OCI-M2 (cell line): ENCODE measurements at regions not wholly inside any gene's neighbourhood (a gene's known extent, or its start where the extent isn't known, plus 50 kb on each side); places are given as distances from the start of the nearest gene placed in this dataset.
"Not testable (repeated sequence)": the region's sequence is repeated elsewhere in the genome, so short reads cannot be mapped to it uniquely, and the experiment has no call there.

Experiments
- DNase-seq: peaks from one replicate; lab custom pipeline; 2025; ENCODE audit not compliant: unreplicated experiment; lab: John Stamatoyannopoulos, UW

DNA sequence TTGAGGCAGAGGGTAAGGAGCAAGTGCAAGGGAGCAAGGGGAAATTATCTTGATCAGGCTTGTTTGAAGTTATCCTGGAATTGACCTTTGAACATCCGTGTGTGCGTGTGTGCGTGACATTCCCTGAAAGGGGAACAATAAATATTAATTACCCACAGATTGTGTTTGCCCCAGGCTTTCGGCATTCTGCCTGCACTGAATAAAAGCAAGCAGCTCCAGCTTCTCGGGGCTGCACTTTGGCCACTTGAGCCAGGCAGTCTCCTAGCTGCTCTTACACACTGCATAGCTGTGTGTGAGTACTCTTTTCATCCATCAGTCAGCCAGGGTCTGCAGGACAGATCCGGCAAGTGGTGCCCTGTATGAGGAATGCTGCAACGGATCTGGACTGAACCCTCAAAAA is 107.7 kb upstream of the BTN3A2 start:
- no peak for DNase-seq

DNA sequence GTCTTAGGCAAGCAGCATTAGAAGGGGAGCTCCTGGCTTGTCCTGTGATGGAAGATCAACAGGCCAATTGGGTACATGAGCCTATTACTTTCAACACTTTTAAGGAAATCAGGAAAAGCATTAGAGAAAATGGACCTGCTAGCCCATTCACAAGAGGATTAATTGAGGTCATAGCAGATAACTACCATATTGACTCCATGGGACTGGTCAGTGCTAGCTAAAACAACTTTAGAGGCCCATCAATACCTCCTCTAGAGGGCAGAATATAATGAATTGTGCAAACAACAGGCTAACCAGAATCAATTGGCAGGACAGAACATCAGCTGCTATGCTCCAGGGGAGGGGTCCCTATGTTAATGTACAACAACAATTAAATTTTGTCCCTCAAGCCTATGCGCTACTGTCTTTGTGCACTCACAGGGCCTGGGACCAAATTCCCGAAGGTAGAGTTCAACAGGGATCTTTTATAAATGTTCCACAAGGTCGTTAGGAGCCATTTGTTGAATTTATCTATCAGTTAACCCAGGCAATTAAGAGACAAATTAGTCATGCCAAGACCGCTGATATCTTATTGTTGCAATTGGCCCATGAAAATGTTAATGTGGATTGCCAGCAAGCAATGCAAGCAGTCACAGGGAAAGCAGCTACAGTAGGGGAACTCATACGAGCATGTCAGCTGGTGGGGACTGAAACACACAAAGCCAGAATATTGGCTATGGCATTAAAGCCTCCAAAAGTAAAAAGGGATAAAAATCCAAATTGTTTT is 106.6 kb upstream of the BTN3A2 start:
- no peak for DNase-seq

GRCh38 chr6:26260110-26260637 is 104.8 kb upstream of the BTN3A2 start:
- no peak for DNase-seq

DNA sequence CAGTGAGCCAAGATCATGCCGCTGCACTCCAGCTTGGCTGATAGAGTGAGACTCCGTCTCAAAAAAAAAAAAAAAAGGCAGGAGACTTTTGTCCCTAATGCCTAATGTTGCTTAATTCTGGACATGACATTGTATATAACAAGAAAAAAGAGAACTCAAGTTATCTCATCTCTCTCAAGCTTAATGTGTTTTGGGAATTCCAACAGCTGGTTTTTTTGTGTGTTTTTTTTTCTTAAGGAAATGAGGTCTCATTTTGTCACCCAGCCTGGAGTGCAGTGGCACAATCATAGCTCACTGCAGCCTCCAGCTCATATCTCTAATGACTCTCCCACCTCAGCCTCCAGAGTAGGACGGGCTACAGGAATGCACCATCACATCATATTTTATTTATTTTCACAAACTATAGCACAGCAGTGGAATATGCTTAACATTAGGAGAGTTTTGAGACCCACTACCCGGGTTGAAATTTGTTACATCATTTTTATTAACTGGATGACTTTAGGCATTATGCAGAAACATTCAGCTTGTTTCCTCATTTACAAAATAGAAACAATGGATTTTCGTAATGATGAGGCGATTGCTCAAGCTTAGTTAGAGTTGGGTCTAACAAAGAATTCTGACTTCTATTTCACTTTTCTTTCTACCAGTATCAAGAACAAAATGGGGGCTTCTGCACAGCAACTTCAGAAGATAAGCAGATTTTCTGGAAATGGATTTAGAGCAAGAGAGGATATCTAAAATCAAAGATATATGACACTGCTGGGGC is 104.1 kb upstream of the BTN3A2 start:
- no peak for DNase-seq

DNA sequence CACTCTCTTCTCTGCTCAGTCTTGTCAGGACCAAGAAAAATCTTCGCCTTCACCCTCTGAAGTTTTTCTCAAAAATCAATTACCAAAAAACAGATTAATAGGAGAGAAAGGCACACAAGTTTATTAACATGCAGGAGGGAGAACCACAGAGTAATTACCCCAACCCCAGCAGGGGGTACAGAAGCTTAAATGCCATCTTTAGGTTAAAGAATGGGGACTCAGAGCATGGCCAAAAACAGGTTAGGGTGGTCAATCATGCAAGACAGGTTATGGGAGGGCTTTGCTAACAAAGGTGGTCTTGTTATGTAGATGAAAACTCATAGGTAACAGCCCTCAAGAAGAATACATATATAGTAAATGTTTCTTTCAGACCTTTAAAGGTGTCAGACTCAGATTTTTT is 100.5 kb upstream of the BTN3A2 start:
- DNase-seq = no peak

DNA sequence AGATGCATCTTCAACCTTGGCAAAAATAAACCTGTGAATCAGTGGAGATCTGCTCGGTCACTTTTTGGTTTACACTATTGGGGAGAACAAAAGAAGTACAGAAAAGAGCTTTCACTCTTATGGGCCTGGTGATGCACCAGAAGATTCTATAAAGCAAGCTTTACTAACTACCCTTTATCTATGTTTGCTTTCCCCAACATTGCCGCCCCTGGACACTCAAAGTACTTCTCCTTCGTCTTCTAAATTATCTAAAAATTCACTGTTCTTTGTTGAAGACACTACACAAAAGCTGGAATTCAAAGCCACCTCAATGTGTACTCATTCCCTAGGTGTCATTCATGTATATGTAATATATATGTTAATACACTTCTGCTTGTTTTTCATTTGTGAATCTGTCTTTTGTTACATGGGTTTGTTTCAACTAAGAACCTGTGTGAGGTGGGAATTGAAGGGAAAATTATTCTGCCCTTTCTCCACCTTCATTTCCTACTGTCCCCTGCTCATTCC is 97.9 kb upstream of the BTN3A2 start:
- no peak for DNase-seq

DNA sequence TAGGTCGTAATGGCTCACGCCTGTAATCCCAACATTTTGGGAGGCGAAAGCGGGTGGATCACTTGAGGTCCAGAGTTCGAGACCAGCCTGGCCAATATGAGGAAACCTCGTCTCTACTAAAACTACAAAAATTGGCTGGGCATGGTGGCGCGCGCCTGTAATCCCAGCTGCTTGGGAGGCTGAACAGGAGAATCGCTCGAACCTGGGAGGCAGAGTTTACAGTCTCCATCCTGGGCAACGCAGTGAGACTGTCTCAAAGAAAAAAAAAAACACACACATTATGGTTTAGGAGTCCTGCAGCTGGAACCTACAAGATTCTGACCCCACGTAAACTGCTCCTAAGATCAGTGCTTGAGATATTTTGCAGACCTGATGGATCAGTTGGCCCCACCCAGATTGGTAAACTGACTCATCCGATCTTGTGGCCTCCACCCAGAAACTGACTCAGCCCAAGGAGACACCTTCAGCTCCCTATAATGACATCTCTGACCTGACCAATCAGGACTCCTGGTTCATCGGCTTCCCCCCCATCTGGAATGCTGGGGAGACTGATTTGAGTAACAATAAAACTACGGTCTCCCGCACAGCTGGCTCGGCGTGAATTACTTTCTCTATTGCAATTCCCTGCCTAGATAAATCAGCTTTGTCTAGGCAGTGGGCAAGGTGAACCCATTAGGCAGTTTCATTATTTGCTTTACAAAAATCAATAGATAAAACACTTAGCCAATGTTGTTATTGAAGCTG is 96.2 kb upstream of the BTN3A2 start:
- no peak for DNase-seq

GRCh38 chr6:26269531-26270485 is 95.2 kb upstream of the BTN3A2 start:
- DNase-seq = no peak

DNA sequence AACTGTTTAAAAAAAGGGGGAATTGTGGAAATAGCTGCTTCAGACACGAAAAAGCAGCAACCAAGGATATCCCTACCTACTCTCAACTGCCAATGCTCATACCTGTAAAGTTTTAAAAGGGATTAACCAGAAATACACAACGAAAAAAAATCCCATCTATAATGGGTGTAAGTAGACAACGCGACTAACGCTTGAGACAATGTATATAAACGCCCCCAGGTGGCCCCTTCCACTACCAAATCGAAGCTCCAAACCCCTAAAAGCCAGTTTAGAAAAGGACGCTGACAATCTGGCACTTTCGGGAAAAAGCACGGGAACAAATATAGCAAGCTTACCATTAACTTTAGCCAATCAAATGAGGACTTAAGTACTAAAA is 94.5 kb upstream of the BTN3A2 start:
- DNase-seq = no peak

- peak; percentile 79 for DNase-seq
These were observed 93.9 kb upstream of the BTN3A2 start for GRCh38 chr6:26270903-26271667.

- DNase-seq = no peak
These were observed 93.4 kb upstream of the BTN3A2 start for GRCh38 chr6:26271668-26272024.

- no peak for DNase-seq
These were observed 92.8 kb upstream of the BTN3A2 start for GRCh38 chr6:26272171-26272637.

DNA sequence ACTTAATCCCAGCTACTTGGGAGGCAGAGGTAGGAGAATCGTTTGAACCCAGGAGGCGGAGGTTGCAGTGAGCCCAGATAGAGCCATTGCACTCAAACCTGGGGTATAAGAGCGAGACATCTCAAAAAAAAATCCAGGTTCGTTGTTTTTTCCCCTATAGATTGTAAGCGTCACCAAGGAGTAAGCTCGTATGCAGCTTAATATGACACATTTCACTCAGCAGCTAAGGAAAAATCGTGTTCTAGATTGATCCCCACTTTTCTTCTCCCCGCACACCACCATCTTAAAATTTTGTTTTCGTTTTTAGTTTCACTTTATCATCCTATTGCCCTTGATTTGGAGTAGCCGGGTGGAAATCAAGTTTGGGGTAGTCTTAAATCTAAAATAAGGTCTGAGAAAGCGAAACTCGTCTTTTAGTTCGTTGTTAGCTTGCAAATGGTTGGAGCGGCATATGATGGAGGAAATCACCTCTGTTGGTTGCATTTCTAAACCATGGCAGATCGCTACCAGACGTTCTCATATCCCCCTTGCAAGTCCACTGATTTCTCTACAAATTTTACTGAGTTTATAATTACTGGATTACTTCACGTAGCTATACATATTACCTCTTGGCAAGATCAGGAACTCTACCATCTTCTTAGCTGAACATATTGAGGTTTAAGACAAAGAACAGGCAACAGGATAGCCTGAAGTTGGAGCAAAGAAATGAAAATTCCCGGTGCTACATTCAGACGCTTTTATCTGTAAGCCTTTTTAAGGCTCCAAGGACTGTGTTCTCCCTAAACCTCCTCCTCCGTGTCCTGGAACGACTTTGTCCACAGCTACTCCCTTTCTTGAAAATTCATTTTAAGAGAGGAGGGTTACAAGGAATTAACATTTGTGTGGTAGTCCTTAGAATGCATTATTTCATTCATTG is 91.1 kb upstream of the BTN3A2 start:
- no peak for DNase-seq

GRCh38 chr6:26275663-26276062 is 89.3 kb upstream of the BTN3A2 start:
- DNase-seq = no peak

DNA sequence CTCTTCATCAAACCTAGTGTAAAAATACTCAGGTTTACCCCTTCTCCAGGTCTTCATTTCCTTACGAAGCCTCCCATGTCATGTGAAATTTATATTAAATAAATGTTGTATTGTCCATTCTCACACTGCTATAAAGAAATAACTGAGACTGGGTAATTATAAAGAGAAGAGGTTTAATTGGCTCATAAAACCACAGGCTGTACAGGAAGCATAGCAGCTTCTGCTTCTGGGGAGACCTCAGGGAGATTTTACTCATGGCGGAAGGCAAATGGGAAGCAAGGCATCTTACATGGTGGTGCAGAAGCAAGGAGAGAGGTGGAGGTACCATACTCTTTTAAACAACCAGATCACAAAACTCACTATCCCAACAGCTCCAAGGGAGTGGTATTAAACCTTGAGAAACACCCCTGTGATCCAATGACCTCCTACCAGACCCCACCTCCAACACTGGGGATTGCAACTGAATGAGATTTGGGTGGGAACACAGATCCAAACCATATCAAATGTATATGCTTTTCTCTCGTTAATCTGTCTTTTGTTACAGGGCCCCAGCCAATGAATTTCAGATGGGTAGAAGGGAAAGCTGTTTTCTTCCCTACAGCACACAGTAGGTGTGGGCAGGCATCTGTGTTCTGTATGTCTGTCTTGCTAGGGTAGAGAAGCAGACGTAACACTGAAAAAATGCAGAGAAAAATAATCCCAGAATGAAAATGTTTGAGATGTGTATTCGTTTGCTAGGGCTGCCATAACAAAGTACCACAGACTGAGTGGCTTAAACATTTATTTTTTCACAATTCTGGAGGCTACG is 88.0 kb upstream of the BTN3A2 start:
- no peak for DNase-seq

GRCh38 chr6:26278536-26278935 is 86.5 kb upstream of the BTN3A2 start:
- DNase-seq = no peak

GRCh38 chr6:26279371-26279770 is 85.6 kb upstream of the BTN3A2 start:
- not testable (repeated sequence) for DNase-seq

DNA sequence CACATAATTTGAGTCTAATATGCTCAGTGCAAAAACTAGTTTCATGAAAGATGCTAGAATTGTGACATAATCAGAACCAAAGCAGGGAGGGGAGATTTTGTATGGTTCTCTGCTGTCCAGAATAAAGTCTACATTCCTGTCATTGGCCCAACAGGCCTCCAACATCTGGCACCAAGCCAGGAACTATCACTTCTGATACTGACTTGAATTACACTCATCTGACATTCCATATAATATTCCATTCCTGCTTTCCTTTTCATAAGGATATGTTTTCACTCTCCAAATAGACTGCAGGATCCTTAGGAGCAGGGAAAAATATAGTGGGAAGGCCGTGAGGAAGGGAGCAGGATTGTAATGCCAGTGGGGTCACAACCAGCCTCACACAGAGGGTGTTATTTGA is 84.6 kb upstream of the BTN3A2 start:
- no peak for DNase-seq
